Right hindlimb (tissue), 1 donor: ENCODE measurements at regions not wholly inside any gene's neighbourhood (a gene's known extent, or its start where the extent isn't known, plus 50 kb on each side); places are given as distances from the start of the nearest gene placed in this dataset.

Source experiments
- DNase-seq: peaks from one replicate; pipeline ENCODE4 v3.0.0-alpha.2; 2018

DNA sequence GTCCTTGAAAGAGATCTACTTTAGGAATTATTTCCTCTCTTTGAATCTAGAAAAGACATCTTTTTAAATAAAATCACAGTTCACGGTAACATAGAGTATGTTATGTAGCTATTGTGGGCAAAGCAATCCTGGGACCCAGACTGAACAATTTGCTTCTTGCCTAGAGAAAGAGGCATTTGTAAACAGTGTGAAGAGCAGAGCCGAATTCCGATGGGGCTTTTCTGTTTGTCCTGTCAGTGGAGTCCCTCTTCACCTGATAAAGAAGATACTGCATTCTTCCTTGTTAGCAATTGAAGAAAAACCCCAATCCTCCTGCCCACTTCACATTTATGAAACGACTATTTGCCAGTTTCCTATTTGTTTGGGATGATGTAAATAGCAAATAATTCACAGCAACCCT, 462.9 kb downstream of the WDR72 start:
- DNase-seq, result no peak

DNA sequence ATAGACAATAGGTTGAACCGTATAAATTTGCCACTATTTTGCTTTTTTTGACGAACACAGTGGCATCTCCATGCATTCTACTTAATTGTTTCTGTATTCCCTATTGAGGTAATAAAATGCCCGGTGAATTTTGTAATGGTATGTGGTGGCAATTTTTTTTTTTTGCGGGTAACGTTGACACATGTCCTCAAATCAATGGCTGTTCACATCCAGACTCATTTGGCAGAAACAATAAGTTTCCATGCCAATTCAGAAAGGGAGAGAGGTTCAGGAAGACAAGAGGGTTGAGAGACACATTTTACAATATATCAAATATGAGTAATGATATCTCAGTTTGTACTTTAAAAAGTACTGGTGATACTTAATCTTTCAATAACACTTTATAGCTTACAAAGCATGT, 463.9 kb downstream of the WDR72 start:
- no peak for DNase-seq

DNA sequence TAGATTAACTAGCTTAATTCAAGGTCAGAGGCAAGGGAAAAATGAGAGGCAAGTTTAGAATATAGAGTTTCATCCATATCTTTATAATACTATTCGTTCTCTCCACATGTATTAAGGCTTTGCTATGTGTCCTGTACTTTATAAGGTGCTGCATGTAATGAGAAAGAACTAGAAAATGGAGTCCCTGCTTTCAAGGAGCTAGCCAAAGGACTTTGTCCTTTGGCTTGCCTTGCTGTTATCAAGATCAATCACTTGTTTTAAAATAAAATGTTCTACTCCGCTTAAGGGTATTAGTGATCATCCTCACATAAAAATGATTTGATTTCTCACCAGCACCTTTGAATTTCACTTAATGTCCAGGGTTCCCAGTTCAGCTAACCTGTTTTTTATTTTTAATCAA, 470.9 kb downstream of the WDR72 start:
- DNase-seq, result no peak

DNA sequence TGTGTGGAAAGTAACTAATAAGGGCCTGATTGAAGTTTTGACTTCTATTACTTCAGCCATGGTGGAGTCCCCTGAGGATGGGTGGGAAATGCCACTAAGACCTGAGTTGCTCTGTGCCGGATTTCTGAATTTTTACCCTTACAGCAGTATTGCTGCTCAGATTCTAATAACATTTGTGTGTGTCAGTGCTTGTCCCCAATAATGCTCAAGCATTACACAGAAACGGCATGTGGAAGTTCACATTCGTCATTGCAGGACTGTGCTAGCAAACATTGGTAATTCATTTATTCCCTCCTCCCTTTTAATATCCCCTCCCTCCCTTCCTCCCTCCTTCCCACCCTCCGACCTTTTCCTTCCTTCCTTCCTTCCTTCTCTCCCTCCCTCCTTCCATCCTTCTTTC, 484.5 kb upstream of the ONECUT1 start:
- DNase-seq, result no peak

DNA sequence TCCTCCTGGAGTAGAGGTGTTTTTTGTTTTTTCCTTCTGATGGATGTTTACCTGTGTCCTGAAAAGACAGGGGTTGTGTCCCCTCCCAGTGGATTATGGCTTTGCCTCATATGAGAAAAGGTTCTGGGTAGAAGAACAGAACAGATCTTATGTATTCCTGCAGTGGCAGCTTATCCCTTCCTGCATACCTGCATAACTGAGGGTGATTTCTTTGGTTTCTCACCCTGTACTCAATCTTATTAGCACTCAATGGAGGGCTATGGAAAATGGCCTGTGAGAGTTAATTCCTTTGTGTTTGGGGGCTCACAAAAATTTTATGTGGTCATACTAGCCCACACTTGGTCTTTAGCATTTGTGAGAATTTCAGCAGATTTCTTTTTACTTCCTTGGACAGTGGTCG, 482.0 kb upstream of the ONECUT1 start:
- DNase-seq, result no peak

DNA sequence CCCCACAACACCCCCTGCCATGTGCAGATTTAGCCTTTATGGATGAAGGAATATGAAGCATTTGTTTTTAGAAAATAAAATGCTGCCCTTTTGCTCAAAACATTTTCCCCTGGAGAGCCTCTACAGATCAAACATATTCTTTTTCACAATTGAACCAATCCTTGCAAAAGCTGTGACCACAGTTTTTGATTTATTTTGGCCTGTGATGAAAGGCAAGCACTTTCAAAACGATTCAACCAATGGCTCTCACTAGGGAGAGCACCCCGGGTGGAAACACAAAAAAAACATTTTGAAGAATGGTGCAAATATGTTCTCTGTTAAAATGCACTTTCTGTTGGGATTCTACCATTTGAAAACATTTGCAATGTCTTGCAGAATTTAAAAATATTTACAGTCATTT, 476.0 kb upstream of the ONECUT1 start:
- no peak for DNase-seq

DNA sequence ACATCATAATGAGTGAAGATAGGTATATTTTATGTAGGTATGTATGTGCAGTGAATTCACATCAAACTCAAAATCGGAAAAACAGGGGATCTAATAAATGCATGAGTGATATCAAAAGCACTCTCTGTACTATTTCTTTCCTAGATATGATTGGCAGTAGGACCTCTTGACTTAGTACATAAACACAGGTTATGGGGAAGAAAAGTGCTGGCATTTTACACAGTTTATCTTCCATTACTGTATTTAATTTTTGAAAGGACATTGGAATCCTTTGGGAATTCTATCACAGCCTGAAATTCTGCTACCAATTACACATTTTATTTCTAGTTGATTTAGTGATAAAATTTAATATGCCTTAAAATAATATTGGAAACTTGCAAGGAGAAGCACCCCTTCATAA, 470.5 kb upstream of the ONECUT1 start:
- DNase-seq, result no peak

DNA sequence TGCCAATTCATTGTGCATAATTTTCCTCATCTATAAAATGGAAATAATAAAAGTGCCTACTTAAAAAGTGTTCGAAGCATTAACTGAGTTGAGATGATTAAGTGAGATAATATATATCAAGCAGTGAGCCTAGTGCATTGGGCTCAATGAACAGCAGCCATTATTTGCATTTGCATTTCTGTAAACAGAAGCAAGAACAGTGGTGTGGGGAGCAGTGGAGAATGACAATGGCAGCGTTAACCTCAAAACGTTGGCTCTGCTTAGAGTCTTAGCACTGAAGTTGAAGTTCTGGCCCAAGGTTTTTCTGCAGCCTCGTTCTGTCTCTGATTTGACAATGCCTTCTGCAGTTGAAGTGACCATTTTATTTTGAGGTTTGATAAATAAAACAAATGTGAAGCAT, 466.3 kb upstream of the ONECUT1 start:
- DNase-seq, result no peak

DNA sequence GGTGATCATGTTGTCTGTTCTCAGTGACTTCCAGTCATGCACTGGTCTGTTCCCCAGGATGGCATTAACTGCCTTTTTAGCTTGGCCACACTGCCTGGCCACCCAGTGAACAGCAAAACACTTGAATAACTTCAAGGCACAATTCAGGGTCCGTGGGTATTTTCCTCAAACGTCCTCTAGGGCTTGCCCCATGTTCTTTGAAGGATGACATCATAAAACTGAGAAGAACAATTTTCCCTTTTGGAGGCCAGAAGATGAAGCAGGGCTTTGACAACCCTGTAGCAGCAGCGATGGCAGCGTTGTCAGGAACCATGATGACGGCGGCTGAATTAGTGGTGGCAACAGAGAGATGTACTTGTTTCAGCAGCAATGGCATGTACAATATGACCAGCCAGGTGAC, 465.9 kb upstream of the ONECUT1 start:
- DNase-seq, result no peak

DNA sequence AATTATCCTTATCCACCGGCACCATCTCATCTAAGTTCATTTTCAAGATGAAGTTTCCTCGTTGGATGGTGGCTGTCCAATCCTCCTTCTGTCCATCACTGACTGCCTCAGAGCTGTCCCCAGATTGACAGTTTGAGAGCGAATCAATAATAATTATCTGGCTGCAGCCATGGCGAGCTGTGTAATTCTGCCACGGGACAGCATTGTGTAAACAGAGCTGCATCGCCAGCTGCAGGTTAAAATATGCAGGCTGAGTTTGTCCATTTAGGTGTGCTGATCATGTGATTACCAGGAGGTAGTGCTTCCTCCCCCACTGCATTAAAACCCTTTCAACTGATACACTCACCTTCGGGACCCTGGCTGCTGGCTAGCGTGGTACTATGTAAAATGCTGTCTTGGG, 461.9 kb upstream of the ONECUT1 start:
- DNase-seq, result no peak

DNA sequence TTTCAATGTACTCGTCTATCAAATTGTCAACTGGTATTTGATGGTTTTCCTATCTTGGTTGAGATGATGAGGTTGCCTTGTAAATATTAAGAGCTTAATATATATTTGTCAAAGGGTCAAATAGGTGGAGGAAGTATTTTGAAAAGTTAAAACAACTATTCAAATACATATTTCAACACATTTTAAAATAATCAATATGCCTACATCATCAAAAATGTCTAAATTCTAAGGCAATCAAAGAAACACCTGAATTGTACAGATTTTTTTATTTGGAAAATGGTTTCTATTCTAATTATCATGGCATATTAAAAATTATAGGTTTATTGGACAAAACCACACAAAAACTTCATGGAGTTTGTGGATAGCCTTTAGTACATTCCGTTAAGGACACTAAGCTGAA, 461.4 kb upstream of the ONECUT1 start:
- DNase-seq, result no peak

DNA sequence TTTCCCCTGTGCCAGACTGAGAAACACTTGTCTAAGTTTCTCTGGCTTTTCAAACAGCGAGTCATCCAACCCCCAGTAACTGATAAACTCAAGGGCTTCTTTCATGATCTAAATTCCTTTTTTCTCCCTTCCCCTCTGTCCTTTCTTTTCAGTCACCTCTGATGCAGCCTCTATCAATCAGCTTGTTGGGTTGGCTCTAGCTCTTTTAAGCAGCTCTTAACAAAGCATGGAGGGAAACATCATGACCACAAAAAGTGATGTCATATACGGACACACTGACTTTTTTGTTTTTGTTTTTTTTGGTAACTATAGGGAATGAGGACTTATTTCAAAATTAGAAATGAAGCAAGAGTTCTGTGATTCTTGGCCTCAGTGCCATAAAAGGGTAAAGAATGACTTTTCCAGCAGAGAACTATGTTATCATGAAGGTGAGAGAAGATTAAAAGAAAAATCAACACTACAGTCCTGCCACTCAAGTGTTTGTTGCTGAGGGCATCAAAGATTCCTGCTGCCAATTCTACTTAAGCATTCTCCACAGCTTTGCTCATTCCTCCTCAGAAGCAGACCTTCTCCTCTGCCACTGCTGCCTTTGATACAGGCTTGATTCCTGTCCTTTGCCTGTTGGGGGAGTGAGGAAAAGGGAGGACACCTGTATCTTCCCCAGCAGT, 457.0 kb upstream of the ONECUT1 start:
- DNase-seq, result no peak

DNA sequence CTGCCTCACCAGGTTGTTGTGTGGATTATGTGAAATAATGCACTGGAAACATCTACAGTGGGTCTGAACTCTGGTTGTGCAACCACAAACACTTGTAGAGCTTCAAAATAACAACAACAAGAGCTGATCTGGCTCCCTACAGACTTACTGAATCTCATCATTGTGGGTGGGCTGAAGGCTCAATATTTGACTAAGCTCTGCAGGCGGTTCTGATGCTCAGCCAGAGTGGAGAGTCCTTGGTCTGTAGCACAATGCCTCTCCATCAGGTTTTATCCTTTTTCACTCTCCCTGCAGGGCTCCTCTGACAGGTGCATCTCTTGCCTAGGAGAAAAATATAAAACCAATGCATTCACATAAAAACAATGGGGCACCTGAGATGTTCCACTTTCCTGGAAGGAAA, 456.3 kb upstream of the ONECUT1 start:
- DNase-seq, result no peak

DNA sequence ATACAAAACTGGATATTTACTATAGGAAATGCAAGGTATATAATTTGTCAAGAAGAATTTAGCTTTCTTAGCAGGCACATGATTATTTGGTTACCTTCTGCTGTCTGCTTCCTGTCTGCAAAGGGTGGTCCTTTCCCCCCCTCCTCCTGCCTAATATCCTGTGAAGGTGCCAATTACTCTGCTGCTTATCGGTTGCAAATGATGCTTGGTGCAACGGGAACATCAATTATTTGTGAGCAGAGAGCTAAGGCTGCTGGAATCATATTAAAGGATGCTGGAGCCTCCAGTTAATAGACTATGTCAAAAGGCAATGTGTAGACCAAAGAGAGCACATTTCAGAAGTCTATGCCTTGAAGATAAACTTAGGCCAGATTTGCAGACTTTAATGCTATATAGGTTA, 443.7 kb upstream of the ONECUT1 start:
- DNase-seq, result no peak

DNA sequence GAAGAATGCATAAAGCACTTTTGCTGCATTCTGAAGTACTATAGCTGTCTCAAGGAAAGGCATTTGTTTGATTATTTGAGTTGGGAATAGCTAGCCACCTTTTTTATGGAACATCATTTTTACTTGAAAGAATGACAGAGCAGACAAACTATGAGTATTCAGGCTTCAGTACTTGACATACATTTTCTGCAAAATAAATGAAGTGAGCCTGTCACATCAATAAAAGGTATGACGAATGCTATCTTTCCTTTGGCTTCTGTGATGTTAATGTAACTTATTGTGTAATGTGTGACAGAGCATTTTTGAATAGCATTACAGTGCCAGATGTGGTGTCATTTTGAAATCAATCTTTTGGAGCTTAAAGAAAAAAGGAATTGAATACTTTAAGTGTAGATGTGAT, 440.3 kb upstream of the ONECUT1 start:
- DNase-seq, result no peak

DNA sequence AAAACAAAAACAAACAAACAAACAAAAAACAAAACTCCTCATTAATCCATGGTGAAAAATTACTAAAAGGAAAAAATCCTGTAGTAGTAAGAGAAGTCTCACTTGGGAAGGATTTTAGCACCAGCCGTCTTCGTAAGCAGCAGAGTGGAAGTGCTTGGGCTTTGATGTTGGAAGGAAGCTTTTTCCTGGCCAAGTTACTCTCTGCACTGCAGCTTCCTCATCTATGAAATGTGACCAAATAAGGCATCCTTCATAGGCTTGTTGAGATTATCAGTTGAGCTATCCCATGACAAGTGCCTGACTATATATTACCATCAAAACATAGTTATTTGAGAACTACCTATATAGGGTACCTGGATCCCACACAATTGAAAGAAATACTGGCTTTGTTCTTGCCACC, 436.4 kb upstream of the ONECUT1 start:
- DNase-seq, result no peak

DNA sequence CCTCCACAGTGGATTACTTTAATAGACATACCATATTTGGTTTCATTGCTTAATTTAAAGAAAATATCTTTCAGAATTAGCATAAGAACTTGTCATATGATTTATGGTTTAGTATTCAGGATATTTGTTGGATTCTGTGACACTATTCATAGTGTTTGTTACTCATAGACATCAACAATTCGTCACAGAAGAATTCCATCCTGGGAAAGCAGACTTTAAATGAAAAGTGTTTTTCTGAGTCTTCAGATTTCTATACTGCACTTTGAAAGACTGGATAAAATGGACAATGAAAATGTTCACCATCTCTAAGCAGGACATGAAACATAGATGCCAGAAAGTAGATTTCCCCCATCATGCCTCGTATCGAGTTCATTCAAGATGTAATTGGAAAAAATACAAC, 435.6 kb upstream of the ONECUT1 start:
- DNase-seq, result no peak

DNA sequence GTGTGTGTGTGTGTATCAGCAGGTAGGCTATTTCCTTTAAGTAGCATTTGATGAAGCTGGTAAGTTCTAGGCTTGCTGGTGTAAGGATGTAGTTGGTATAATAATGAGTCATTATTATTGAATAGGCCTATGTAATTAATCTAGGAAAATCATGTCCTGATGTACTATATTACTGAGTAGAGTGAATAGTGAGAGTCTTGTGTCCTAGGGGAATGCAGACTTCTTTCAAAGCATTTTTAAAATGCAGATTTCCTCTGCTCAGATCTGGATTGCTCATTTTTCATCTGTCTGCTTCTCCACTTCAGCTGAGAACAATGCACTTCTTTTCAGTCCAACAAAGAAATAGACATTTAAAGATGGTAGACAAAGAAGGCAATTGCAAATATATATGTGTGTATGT, 434.2 kb upstream of the ONECUT1 start:
- DNase-seq, result no peak

DNA sequence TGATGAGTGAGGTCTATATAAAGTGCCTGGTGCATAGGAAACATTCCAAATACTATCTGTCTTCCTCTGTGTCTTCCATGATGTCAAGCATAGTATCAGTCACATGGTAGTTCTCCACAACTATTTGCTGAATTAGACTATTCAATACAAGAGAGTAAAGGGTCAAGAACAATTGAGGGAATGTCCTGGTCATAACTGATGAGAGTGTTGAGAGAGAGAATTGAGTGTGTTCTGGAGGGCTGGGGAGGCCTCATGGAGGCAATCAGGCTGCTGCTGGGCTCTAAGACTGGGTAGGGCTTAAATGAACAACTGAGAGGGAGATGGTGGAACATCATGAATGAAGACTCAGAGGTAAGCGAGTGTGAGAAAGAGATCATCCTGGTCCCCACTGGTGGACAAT, 433.7 kb upstream of the ONECUT1 start:
- DNase-seq, result no peak

DNA sequence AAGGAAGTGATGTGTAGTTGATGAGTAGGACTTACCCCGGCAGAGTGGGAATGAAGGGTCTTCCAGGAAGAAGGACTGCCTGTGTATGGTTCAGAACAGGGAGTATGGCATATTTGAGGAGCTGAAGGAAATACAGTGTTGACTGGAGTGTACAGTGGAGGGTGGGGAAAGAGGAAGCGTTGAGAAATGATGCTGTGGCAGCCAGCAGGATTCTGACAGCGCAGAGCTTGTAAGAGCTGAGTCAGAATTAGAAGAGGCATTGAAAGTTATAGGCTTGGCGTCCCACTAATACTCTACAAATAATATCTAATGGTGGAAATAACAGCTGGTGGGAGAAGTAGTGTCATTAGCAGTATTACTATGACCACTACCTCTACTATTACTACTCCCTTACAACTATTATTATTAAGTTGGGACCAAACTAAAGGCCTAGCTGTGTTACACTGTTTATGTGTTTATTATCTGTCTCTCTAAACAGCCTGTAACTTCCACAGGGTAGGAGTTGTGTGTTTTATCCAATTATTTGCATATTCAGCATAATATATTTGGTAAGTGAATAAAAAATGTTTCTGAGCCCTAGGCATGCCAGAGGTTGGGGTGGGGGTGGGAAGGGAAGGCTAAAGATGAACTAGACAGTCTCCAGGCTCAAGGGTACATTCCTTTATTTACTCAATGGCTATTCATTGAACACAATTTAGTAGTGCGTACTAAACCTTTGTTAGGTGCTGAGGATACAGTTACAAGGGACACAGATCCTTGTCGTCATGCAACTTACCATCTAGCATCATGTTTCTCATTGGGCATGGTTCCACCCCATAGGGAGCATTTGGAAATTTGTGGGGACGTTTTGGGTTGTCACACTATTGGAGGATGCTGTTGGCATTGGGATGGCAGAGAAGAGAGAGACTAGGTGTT, 428.8 kb upstream of the ONECUT1 start:
- DNase-seq, result no peak

DNA sequence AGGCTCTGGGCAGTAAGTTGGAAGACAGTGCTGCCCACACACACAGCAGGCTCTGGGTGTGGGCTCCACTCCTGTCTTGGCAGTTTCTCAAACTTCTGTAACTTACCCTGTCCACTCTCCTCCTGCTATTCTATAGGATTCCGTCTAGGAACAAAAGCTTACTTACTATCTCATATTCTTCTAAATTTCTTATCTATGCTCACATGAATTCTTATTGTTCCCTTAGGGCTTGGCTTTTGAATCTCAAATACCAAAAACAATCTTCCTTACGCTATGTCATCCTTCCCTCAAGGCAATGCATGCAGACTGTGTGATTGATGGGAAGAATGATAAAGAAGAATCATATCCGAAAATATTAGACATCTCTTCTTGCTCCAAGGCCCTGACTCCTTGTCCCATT, 425.9 kb upstream of the ONECUT1 start:
- DNase-seq, result no peak

DNA sequence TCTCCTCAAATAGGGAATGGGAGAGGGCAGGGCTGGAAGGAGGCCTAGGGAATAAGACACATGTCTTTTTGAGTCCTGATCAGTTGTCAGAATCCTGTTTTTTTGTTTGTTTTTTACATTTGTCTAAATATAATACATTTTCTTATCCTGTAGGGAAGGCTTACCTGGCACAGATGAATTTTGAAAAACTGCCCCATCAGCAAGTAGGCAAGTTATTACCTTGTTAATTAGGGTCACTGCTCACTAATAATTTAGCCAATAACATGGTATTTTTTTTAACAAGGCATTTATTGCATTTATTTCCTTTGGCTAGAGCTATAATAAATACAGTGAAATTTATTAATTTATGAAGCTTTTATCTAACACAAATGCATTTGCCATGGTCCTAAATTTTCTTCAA, 423.2 kb upstream of the ONECUT1 start:
- no peak for DNase-seq

DNA sequence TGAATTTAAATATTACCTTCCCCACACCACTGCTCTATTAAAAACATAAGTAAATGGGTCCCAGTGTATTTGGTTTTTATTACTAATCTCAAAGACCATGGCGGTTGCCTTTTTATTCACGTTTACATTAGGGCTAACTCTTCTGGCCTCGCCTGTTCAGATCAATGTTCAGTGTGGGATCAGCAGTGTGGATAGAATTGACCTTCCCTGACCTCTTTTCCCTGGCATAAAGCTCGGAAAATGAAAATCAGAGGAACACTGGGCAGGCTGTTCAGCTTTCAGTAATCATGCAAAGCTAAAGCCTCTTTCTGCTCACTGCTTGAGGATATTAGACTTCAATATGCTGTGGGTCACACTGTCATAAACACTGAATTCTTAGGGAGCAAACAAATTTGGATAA, 422.6 kb upstream of the ONECUT1 start:
- DNase-seq, result no peak

DNA sequence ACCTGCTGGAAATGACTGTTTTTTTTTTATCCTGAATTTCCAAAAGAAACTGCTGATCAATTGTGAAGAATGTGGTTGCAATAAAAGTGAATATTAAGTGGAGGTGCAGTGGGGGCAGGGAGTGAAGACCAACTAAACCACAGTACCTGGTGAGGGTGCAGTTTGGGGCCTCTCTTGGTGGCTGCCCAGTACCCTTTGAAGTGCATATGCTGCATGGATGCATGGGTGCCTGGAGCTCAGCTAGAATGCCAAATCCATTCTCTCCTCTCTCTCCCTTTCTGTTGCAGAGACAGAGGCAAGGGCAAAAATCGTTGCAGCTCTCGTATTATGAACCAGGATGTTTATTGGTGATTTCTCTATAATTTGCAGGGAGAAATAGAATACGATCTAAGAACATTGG, 420.5 kb upstream of the ONECUT1 start:
- no peak for DNase-seq
